ENCODE measurements at regions not wholly inside any gene's neighbourhood (a gene's known extent, or its start where the extent isn't known, plus 50 kb on each side); places are given as distances from the start of the nearest gene placed in this dataset.

DNA sequence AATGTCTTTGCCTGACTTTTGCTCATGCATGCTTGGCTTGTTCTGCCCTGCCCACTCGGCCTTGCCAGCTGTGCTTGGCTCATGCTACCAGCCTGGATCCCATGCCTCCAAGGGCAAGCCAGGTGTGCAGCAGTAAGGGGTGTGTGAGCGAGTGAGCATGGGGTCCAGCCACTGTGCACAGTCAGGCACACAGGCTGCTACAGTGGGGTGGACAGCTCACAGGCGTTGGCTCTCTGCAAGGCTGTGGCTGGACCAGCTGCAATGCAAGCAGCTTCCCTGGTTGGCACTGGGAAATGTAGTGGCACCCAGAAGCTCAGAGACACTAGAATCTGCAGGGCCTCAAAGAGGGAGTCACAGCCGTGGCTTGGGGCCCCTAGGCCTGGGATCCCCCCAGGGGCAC is 529.7 kb downstream of the DSC3 start:
- 72 to 83% methylated on average over 4 of the region's 4 CpGs for WGBS, 2 donors
- no peaks in the 10 kb centered on the region for H3K4me1 ChIP-seq (ENCODE audit: control insufficient read depth in 5 of 5, insufficient read depth in 5 of 5, low read length in 5 of 5)
- no peak overlapping the region for H3K4me3 ChIP-seq
- no peaks in the 10 kb centered on the region for H3K36me3 ChIP-seq (ENCODE audit: control insufficient read depth in 4 of 4, insufficient read depth in 4 of 4, low read length in 4 of 4)
- TF ChIP-seq, protein P1, sequence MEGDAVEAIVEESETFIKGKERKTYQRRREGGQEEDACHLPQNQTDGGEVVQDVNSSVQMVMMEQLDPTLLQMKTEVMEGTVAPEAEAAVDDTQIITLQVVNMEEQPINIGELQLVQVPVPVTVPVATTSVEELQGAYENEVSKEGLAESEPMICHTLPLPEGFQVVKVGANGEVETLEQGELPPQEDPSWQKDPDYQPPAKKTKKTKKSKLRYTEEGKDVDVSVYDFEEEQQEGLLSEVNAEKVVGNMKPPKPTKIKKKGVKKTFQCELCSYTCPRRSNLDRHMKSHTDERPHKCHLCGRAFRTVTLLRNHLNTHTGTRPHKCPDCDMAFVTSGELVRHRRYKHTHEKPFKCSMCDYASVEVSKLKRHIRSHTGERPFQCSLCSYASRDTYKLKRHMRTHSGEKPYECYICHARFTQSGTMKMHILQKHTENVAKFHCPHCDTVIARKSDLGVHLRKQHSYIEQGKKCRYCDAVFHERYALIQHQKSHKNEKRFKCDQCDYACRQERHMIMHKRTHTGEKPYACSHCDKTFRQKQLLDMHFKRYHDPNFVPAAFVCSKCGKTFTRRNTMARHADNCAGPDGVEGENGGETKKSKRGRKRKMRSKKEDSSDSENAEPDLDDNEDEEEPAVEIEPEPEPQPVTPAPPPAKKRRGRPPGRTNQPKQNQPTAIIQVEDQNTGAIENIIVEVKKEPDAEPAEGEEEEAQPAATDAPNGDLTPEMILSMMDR (IDR thresholded peaks at IDR 0.05; ENCODE audit: control extremely low read depth, extremely low read depth), result no peak
- H3K27ac ChIP-seq (ENCODE audit: low read depth in 1 of 2, low read length in 1 of 2), result no peak overlapping the region
- no peak for ATAC-seq (ENCODE audit: insufficient read depth, low FRiP score)
- peaks cover 0 to 2% (median 0%) of the 10 kb centered on the region in 4 donors for H3K9me3 ChIP-seq (ENCODE audit: control insufficient read depth in 4 of 4, insufficient read depth in 3 of 4, low read length in 3 of 4)
- no peak for DNase-seq
- no peak overlapping the region for H3K9ac ChIP-seq (ENCODE audit: insufficient read depth in 1 of 2, low read length in 2 of 2)
- H3K27me3 ChIP-seq (ENCODE audit: control insufficient read depth in 3 of 3, insufficient read depth in 3 of 3, low read length in 2 of 3), result no peaks in the 10 kb centered on the region

DNA sequence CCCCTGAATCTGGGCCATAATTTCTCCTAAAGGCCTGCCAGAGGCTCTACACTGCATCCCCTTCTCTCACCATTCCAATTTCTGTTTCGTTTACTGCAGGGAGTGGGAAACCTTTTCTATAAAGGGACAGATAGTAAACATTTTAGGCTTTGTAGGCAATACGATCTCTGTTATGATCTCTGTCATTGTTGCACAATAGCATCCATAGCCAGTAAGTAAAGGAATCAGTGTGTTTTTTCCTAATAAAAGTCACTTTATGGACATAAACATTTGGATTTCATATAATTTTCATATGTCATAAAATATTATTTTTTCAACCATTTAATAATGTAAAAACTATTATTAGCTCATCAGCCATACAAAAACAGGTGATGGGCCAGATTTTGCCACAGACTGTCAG is 531.7 kb downstream of the DSC3 start:
- H3K4me1 ChIP-seq (ENCODE audit: control insufficient read depth in 5 of 5, insufficient read depth in 5 of 5, low read length in 5 of 5), result no peaks in the 10 kb centered on the region
- H3K9me3 ChIP-seq (ENCODE audit: control insufficient read depth in 4 of 4, insufficient read depth in 3 of 4, low read length in 3 of 4), result peaks cover 0 to 2% (median 0%) of the 10 kb centered on the region in 4 donors
- H3K9ac ChIP-seq (ENCODE audit: insufficient read depth in 1 of 2, low read length in 2 of 2), result no peak overlapping the region
- H3K27me3 ChIP-seq (ENCODE audit: control insufficient read depth in 3 of 3, insufficient read depth in 3 of 3, low read length in 2 of 3), result no peaks in the 10 kb centered on the region
- WGBS, 2 donors, result 73 to 78% methylated on average over 2 of the region's 2 CpGs
- no peak overlapping the region for H3K27ac ChIP-seq (ENCODE audit: low read depth in 1 of 2, low read length in 1 of 2)
- DNase-seq (no peak), ATAC-seq (ENCODE audit: insufficient read depth, low FRiP score) (no peak)
- no peaks in the 10 kb centered on the region for H3K36me3 ChIP-seq (ENCODE audit: control insufficient read depth in 4 of 4, insufficient read depth in 4 of 4, low read length in 4 of 4)
- no peak overlapping the region for H3K4me3 ChIP-seq
- TF ChIP-seq, protein P1 (IDR thresholded peaks at IDR 0.05; ENCODE audit: control extremely low read depth, extremely low read depth), result no peak

DNA sequence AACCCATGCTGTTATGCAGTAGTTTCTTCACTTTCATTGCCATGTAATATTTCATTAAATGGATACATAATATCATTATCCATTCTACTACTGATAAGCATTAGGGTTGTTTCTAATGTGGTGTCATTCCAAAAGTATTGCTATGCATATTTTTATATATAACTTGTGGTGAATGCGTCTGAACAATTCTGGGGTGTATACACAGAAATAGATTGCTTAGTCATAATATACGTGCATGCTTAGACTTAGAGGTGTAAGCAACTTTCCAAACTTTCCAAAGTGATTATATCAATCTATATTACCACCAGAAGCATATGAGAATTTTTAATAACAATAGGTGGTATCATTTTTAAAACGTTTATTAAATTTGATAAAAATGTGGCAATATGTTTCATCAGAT is 540.9 kb downstream of the DSC3 start:
- no peaks in the 10 kb centered on the region for H3K27me3 ChIP-seq (ENCODE audit: control insufficient read depth in 3 of 3, insufficient read depth in 3 of 3, low read length in 2 of 3)
- no peaks in the 10 kb centered on the region for H3K4me1 ChIP-seq (ENCODE audit: control insufficient read depth in 5 of 5, insufficient read depth in 5 of 5, low read length in 5 of 5)
- no peaks in the 10 kb centered on the region for H3K9me3 ChIP-seq (ENCODE audit: control insufficient read depth in 4 of 4, insufficient read depth in 3 of 4, low read length in 3 of 4)
- H3K27ac ChIP-seq (ENCODE audit: low read depth in 1 of 2, low read length in 1 of 2), result no peak overlapping the region
- ATAC-seq (ENCODE audit: insufficient read depth, low FRiP score) (no peak), DNase-seq (no peak)
- H3K4me3 ChIP-seq, result no peak overlapping the region
- H3K36me3 ChIP-seq (ENCODE audit: control insufficient read depth in 4 of 4, insufficient read depth in 4 of 4, low read length in 4 of 4), result no peaks in the 10 kb centered on the region
- no peak overlapping the region for H3K9ac ChIP-seq (ENCODE audit: insufficient read depth in 1 of 2, low read length in 2 of 2)
- TF ChIP-seq, protein P1 (IDR thresholded peaks at IDR 0.05; ENCODE audit: control extremely low read depth, extremely low read depth), result no peak
- WGBS, 2 donors, result 76 to 88% methylated on average over 3 of the region's 3 CpGs

DNA sequence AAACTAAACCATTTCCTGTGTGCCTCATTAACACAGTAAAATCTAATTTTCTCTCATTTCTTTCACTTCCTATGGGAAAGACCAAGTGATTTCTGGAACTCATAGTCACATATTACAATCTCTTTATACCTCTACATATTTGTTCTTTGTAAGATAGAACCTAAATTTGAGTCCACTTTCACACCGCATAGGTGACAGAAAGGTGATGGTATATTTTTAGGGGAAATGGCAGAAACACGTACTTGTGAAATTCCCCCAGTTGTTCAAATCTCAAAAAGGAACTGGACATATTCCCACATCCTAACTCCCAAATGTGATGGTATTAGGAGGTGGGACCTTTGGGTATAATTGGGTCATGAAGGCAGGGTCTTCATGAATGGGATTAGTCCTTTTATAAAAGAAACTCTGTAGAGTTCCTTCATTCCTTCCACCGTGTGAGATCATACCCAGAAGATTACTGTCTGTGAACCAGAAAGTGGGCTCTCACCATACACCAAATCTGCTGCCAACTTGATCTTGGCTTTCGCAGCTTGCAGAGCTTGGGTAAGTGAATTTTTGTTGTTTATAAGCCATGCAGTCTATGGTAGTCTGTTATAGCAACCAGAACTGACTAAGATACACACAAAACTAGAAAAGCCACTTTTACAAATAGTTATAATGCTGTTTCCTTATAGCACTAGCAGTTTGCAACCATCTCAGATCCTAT is 542.1 kb downstream of the DSC3 start:
- DNase-seq, result no peak
- no peaks in the 10 kb centered on the region for H3K27me3 ChIP-seq (ENCODE audit: control insufficient read depth in 3 of 3, insufficient read depth in 3 of 3, low read length in 2 of 3)
- no peaks in the 10 kb centered on the region for H3K9me3 ChIP-seq (ENCODE audit: control insufficient read depth in 4 of 4, insufficient read depth in 3 of 4, low read length in 3 of 4)
- TF ChIP-seq, protein P1 (IDR thresholded peaks at IDR 0.05; ENCODE audit: control extremely low read depth, extremely low read depth), result no peak
- no peaks in the 10 kb centered on the region for H3K4me1 ChIP-seq (ENCODE audit: control insufficient read depth in 5 of 5, insufficient read depth in 5 of 5, low read length in 5 of 5)
- no peak overlapping the region for H3K27ac ChIP-seq (ENCODE audit: low read depth in 1 of 2, low read length in 1 of 2)
- no peak overlapping the region for H3K4me3 ChIP-seq
- H3K36me3 ChIP-seq (ENCODE audit: control insufficient read depth in 4 of 4, insufficient read depth in 4 of 4, low read length in 4 of 4), result no peaks in the 10 kb centered on the region
- no peak overlapping the region for H3K9ac ChIP-seq (ENCODE audit: insufficient read depth in 1 of 2, low read length in 2 of 2)
- 89 to 92% methylated on average over 4 of the region's 4 CpGs for WGBS, 2 donors
- no peak for ATAC-seq (ENCODE audit: insufficient read depth, low FRiP score)

Data from lung (tissue), 11 donors.